ENCODE measurements at regions not wholly inside any gene's neighbourhood (a gene's known extent, or its start where the extent isn't known, plus 50 kb on each side); places are given as distances from the start of the nearest gene placed in this dataset.

DNA sequence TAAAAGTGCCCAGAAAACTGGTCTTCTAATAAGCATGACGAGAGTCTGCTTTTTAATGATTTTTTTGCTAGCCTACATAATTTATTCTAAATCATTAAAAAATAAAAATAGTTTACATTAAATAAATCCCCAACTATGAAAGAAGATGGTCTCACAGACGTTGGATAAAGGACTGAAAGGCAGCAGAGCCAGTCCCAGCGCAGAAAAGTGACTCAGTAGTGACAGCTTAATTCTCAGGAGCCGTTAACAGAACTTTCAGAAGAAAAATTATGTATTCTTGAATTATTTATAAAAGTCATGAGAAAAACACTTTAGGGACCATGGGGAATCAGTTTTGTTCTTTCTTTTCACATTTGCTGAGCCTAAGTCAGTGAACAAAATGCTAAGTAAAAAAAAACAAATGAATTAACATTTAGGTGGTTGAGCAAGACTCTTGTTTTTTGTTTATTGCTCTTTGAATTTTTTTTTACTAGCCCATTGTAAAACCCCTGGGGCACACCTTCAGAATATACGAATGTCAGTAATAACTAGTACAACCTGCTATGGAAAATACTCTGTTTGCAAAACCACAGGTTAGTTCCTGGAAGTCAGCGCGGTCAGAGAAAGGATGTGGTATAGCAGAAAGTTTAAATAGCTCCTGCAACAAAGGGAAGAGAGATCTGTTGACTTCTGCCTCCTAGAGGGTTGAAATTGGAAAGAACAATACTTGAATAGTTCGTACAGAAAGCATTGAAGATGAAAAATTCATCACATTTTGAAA is 50.4 kb upstream of the CCDC160 start:
- no peak overlapping the region for H3K27ac ChIP-seq (ENCODE audit: insufficient read depth, low read depth, low read length, poor library complexity, severe bottlenecking)
- H3K36me3 ChIP-seq (ENCODE audit: control insufficient read depth, insufficient read depth, low read length) = no peaks in the 10 kb centered on the region
- no peaks in the 10 kb centered on the region for H3K9me3 ChIP-seq (ENCODE audit: control insufficient read depth, low read length)
- no peaks in the 10 kb centered on the region for H3K27me3 ChIP-seq (ENCODE audit: control insufficient read depth, insufficient read depth, low read length, poor library complexity, severe bottlenecking)
- peaks cover 15% of the 10 kb centered on the region for H3K4me1 ChIP-seq (ENCODE audit: control insufficient read depth, insufficient read depth, low read length)
- WGBS, 2 experiments = 23 to 34% methylated on average over 3 to 7 of the region's 8 CpGs
- H3K4me3 ChIP-seq (ENCODE audit: insufficient read depth, low read depth, low read length) = no peak overlapping the region

Data from ectodermal cell (in vitro differentiated cells).